ENCODE measurements at regions not wholly inside any gene's neighbourhood (a gene's known extent, or its start where the extent isn't known, plus 50 kb on each side); places are given as distances from the start of the nearest gene placed in this dataset.
"Not testable (repeated sequence)": the region's sequence is repeated elsewhere in the genome, so short reads cannot be mapped to it uniquely, and the experiment has no call there.

GRCh38 chr2:22458440-22458839 lies 926.5 kb upstream of the KLHL29 start:
- H3K27ac ChIP-seq, result no peak overlapping the region
- no peak overlapping the region for H2AFZ ChIP-seq
- no peaks in the 10 kb centered on the region for H3K27me3 ChIP-seq (ENCODE audit: control insufficient read depth, insufficient read depth, low read length)
- H3K4me1 ChIP-seq, result no peaks in the 10 kb centered on the region
- no peaks in the 10 kb centered on the region for H3K79me2 ChIP-seq
- H3K9me3 ChIP-seq (ENCODE audit: control insufficient read depth, low read length), result no peaks in the 10 kb centered on the region
- H3K4me2 ChIP-seq (ENCODE audit: low read length), result no peak overlapping the region
- no peak for TF ChIP-seq CTCF (IDR thresholded peaks at IDR 0.05)
- no peaks in the 10 kb centered on the region for H3K36me3 ChIP-seq (ENCODE audit: control insufficient read depth, insufficient read depth, low read length)
- no peak overlapping the region for H3K4me3 ChIP-seq (ENCODE audit: low read depth, low read length)
- no peak overlapping the region for H3K9ac ChIP-seq

- not testable (repeated sequence) for H3K4me3 ChIP-seq (ENCODE audit: low read depth, low read length); H3K9me3 ChIP-seq (ENCODE audit: control insufficient read depth, low read length); H3K36me3 ChIP-seq (ENCODE audit: control insufficient read depth, insufficient read depth, low read length); H3K9ac ChIP-seq; H3K27me3 ChIP-seq (ENCODE audit: control insufficient read depth, insufficient read depth, low read length); H2AFZ ChIP-seq; H3K4me1 ChIP-seq; H3K79me2 ChIP-seq; H3K27ac ChIP-seq; H3K4me2 ChIP-seq (ENCODE audit: low read length)
Measured at GRCh38 chr2:22475103-22475502, 909.9 kb upstream of the KLHL29 start.

GRCh38 chr2:22478329-22478728 lies 906.6 kb upstream of the KLHL29 start:
- Histone ChIP-seq H3K4me3 (ENCODE audit: low read depth, low read length) (no peak overlapping the region), H3K27ac (no peak overlapping the region), H2AFZ (no peak overlapping the region), H3K36me3 (ENCODE audit: control insufficient read depth, insufficient read depth, low read length) (no peaks in the 10 kb centered on the region), H3K9me3 (ENCODE audit: control insufficient read depth, low read length) (no peaks in the 10 kb centered on the region), H3K4me2 (ENCODE audit: low read length) (no peak overlapping the region), H3K9ac (no peak overlapping the region), H3K27me3 (ENCODE audit: control insufficient read depth, insufficient read depth, low read length) (no peaks in the 10 kb centered on the region), H3K4me1 (no peaks in the 10 kb centered on the region), H3K79me2 (no peaks in the 10 kb centered on the region)
- no peak for TF ChIP-seq CTCF (IDR thresholded peaks at IDR 0.05)

GRCh38 chr2:22481486-22482259 lies 903.3 kb upstream of the KLHL29 start:
- no peaks in the 10 kb centered on the region for H3K79me2 ChIP-seq
- H3K27ac ChIP-seq, result no peak overlapping the region

GRCh38 chr2:22483036-22483435 lies 901.9 kb upstream of the KLHL29 start:
- Histone ChIP-seq H3K9me3 (ENCODE audit: control insufficient read depth, low read length) (no peaks in the 10 kb centered on the region), H3K27me3 (ENCODE audit: control insufficient read depth, insufficient read depth, low read length) (no peaks in the 10 kb centered on the region), H3K4me1 (no peaks in the 10 kb centered on the region), H3K9ac (no peak overlapping the region), H3K36me3 (ENCODE audit: control insufficient read depth, insufficient read depth, low read length) (no peaks in the 10 kb centered on the region), H3K27ac (no peak overlapping the region), H2AFZ (no peak overlapping the region), H3K4me2 (ENCODE audit: low read length) (no peak overlapping the region), H3K4me3 (ENCODE audit: low read depth, low read length) (no peak overlapping the region), H3K79me2 (no peaks in the 10 kb centered on the region)
- TF ChIP-seq CTCF (IDR thresholded peaks at IDR 0.05), result no peak

More at GRCh38 chr2:22481486-22482259, 903.3 kb upstream of the KLHL29 start:
- no peaks in the 10 kb centered on the region for H3K9me3 ChIP-seq (ENCODE audit: control insufficient read depth, low read length)
- no peak overlapping the region for H2AFZ ChIP-seq
- H3K36me3 ChIP-seq (ENCODE audit: control insufficient read depth, insufficient read depth, low read length), result no peaks in the 10 kb centered on the region
- no peak overlapping the region for H3K9ac ChIP-seq
- no peaks in the 10 kb centered on the region for H3K4me1 ChIP-seq
- no peaks in the 10 kb centered on the region for H3K27me3 ChIP-seq (ENCODE audit: control insufficient read depth, insufficient read depth, low read length)
- TF ChIP-seq CTCF (IDR thresholded peaks at IDR 0.05), result no peak
- H3K4me3 ChIP-seq (ENCODE audit: low read depth, low read length), result no peak overlapping the region
- no peak overlapping the region for H3K4me2 ChIP-seq (ENCODE audit: low read length)

Measured in parathyroid adenoma (tissue), 2 donors.